GM21529 (cell line): ENCODE measurements at regions not wholly inside any gene's neighbourhood (a gene's known extent, or its start where the extent isn't known, plus 50 kb on each side); places are given as distances from the start of the nearest gene placed in this dataset.

ENCODE experiments used
- ATAC-seq: cut with Tn5 transposase; IDR thresholded peaks from one replicate; pipeline ENCODE4 v1.9.1; 2021; ENCODE audit not compliant: unreplicated experiment

GRCh38 chr5:109917154-109917546, 227.4 kb downstream of the MAN2A1 start:
- ATAC-seq, result no peak

- no peak for ATAC-seq
Observed at GRCh38 chr5:109917966-109918365, 228.2 kb downstream of the MAN2A1 start.

GRCh38 chr5:109920736-109921135, 231.0 kb downstream of the MAN2A1 start:
- ATAC-seq, result no peak

GRCh38 chr5:109921735-109922380, 232.1 kb downstream of the MAN2A1 start:
- ATAC-seq, result peak; percentile 48

- no peak for ATAC-seq
Observed at GRCh38 chr5:109922381-109922995, 232.8 kb downstream of the MAN2A1 start.

- no peak for ATAC-seq
Observed at GRCh38 chr5:109923205-109923604, 233.5 kb downstream of the MAN2A1 start.

- ATAC-seq, result no peak
Observed at GRCh38 chr5:109924237-109925107, 234.7 kb downstream of the MAN2A1 start.

GRCh38 chr5:109927639-109928038, 237.9 kb downstream of the MAN2A1 start:
- ATAC-seq, result no peak

- ATAC-seq, result no peak
Observed at GRCh38 chr5:109928046-109928445, 238.3 kb downstream of the MAN2A1 start.

- no peak for ATAC-seq
Observed at GRCh38 chr5:109928811-109929210, 239.1 kb downstream of the MAN2A1 start.

GRCh38 chr5:109929376-109929775, 239.6 kb downstream of the MAN2A1 start:
- ATAC-seq, result no peak

GRCh38 chr5:109929911-109930310, 240.2 kb downstream of the MAN2A1 start:
- no peak for ATAC-seq

GRCh38 chr5:109931049-109931780, 241.5 kb downstream of the MAN2A1 start:
- ATAC-seq, result no peak

- no peak for ATAC-seq
Observed at GRCh38 chr5:109935833-109936490, 246.2 kb downstream of the MAN2A1 start.

- peak; percentile 88 for ATAC-seq
Observed at GRCh38 chr5:109936996-109937395, 247.3 kb downstream of the MAN2A1 start.

GRCh38 chr5:109937951-109938350, 248.2 kb downstream of the MAN2A1 start:
- ATAC-seq, result no peak

GRCh38 chr5:109938453-109938852, 248.7 kb downstream of the MAN2A1 start:
- no peak for ATAC-seq

- no peak for ATAC-seq
Observed at GRCh38 chr5:109939116-109939682, 249.5 kb downstream of the MAN2A1 start.

GRCh38 chr5:109942646-109943045, 252.9 kb downstream of the MAN2A1 start:
- ATAC-seq, result no peak

- ATAC-seq, result no peak
Observed at GRCh38 chr5:109943701-109944235, 254.0 kb downstream of the MAN2A1 start.
